ENCODE measurements at regions not wholly inside any gene's neighbourhood (a gene's known extent, or its start where the extent isn't known, plus 50 kb on each side); places are given as distances from the start of the nearest gene placed in this dataset.
A peak's percentile ranks its signal among the peaks of the same experiment; 100 is the strongest.
"Not testable (repeated sequence)": the region's sequence is repeated elsewhere in the genome, so short reads cannot be mapped to it uniquely, and the experiment has no call there.

DNA sequence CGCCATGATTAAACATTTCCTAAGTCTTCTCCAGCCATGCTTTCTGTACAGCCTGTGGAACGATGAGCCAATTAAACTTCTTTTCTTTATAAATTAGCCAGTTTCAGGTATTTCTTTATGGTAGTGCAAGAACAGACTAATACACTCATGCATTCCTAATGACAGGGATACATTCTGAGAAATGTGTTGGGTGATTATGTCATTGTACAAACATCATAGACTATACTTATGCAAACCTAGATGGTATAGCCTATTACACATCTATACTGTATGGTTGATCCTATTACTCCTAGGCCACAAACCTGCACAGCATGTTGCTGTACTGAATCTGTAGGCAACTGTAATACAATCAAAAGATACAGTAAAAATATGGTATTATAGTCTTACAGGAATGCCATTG, 83.1 kb downstream of the ATOH1 start:
- TF ChIP-seq CTCF (IDR thresholded peaks at IDR 0.05; ENCODE audit: insufficient read depth, low read depth, low read length, missing control alignments), result no peak
- no peak overlapping the region for H3K4me3 ChIP-seq (ENCODE audit: low read length)
- peak; percentile 74 for DNase-seq (ENCODE audit: low read depth)

DNA sequence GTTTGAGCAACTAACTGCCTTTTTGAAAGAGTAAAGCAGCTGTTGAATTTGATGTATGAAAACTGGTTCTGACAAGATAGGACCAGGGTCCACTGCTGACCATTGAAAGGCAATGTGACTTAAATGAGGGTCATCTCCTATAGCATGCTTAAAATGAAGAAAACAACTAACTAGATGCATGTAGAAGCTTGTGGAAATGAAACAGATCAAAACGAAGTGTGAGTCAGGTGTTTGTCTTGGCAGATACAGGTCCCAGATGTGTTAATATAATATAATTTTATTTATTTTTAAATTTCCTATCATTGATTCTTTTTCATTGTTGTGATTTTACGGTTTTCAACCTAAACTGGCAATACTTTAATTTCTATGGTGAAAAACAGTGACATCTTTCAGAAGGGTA, 83.6 kb downstream of the ATOH1 start:
- peak; percentile 74 for DNase-seq (ENCODE audit: low read depth)
- no peak for TF ChIP-seq CTCF (IDR thresholded peaks at IDR 0.05; ENCODE audit: insufficient read depth, low read depth, low read length, missing control alignments)
- H3K4me3 ChIP-seq (ENCODE audit: low read length), result no peak overlapping the region

DNA sequence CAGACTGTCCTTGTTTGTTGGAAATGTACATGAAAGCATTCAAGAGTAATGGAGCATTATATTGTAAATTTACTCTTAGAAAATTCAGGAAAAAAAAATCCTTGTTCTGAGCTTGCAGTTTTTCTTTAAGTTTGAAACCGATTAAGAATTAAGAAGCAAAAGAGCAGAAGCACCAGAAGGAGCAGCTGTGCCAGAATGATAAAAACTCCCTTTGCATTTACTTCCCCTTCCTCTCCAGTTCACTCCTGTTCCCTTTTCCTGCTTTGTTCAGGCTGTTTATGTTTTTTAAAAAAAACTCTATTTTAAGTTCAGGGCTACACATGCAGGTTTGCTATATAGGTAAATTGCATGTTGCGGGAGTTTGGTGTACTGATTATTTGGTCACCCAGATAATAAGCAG, 90.3 kb downstream of the ATOH1 start:
- no peak for TF ChIP-seq CTCF (IDR thresholded peaks at IDR 0.05; ENCODE audit: insufficient read depth, low read depth, low read length, missing control alignments)
- DNase-seq (ENCODE audit: low read depth), result no peak
- H3K4me3 ChIP-seq (ENCODE audit: low read length), result no peak overlapping the region

DNA sequence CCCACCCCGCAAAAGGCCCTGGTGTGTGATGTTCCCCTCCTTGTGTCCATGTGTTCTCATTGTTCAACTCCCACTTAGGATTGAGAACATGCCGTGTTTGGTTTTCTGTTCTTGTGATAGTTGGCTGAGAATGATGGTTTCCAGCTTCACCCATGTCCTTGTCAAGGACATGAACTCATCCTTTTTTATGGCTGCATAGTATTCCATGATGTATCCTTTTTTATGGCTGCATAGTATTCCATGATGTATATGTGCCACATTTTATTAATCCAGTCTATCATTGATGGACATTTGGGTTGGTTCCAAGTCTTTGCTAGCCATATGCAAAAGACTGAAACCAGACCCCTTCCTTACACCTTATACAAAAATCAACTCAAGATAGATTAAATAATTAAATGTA, 95.0 kb downstream of the ATOH1 start:
- not testable (repeated sequence) for H3K4me3 ChIP-seq (ENCODE audit: low read length); DNase-seq (ENCODE audit: low read depth)

GRCh38 chr4:93947286-93947685, 118.7 kb downstream of the ATOH1 start:
- DNase-seq (ENCODE audit: low read depth), result no peak
- H3K4me3 ChIP-seq (ENCODE audit: low read length), result no peak overlapping the region
- TF ChIP-seq CTCF (IDR thresholded peaks at IDR 0.05; ENCODE audit: insufficient read depth, low read depth, low read length, missing control alignments), result no peak

- not testable (repeated sequence) for DNase-seq (ENCODE audit: low read depth); H3K4me3 ChIP-seq (ENCODE audit: low read length)
Observed at GRCh38 chr4:93950239-93950638, 121.7 kb downstream of the ATOH1 start.

GRCh38 chr4:93957186-93957585, 128.6 kb downstream of the ATOH1 start:
- DNase-seq (ENCODE audit: low read depth), result no peak
- no peak for TF ChIP-seq CTCF (IDR thresholded peaks at IDR 0.05; ENCODE audit: insufficient read depth, low read depth, low read length, missing control alignments)
- H3K4me3 ChIP-seq (ENCODE audit: low read length), result no peak overlapping the region

- no peak for DNase-seq (ENCODE audit: low read depth)
- H3K4me3 ChIP-seq (ENCODE audit: low read length), result no peak overlapping the region
- no peak for TF ChIP-seq CTCF (IDR thresholded peaks at IDR 0.05; ENCODE audit: insufficient read depth, low read depth, low read length, missing control alignments)
Observed at GRCh38 chr4:93960450-93960849, 131.9 kb downstream of the ATOH1 start.
